ENCODE measurements at regions not wholly inside any gene's neighbourhood (a gene's known extent, or its start where the extent isn't known, plus 50 kb on each side); places are given as distances from the start of the nearest gene placed in this dataset.

DNA sequence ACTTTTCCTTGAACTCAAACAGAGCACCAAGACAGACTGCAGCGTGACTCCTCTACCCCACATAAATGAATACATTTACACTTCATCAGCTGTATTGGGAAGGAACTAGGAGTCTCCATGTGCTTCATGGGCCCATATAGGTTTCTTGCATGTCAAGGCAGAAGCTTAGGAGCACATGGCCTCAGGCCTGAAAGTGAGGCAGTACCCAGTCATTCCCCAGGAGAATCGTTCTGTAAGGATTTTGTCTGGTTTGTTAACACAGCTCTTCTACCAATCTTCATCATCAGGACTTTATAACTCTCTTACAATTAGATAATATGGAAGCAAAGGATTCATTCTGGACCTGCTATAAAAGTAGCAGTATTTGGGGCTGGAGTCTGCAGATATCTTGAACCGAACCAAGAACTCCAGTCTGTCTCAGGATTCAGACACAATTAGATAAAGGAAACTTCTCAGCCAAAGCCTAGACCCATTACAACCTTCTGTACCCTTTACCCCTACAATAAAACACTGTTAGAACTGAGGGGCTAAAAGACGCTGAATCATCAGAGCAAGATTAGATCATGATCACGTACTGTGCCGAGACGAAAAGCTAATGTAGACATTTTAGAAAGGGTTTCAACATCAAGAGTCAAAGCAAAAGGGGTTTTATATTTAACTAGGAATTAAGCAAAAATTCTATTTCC is 385.5 kb upstream of the SLC30A5 start:
- H3K36me3 ChIP-seq (ENCODE audit: control insufficient read depth in 1 of 2, insufficient read depth in 2 of 2, low read length in 2 of 2) = no peaks in the 10 kb centered on the region
- no peak overlapping the region for H3K9ac ChIP-seq (ENCODE audit: low read length)
- POLR2A ChIA-PET = no interaction called here
- intact Hi-C loops (cut with micrococcal nuclease) = no loop called here
- RAD21 ChIA-PET (ENCODE audit: low non-redundant PET in 1 of 2, low total read pairs in 2 of 2, uncharacterized antibody in 2 of 2, unreplicated experiment in 2 of 2) = no interaction called here
- H4K20me1 ChIP-seq (ENCODE audit: insufficient read depth) = no peaks in the 10 kb centered on the region; the same call in 1 of the 2 replicates
- no peaks in the 10 kb centered on the region for H3K4me1 ChIP-seq (ENCODE audit: control insufficient read depth in 1 of 2, insufficient read depth in 2 of 2, low read length in 2 of 2)
- no peak for ATAC-seq
- no peak overlapping the region for H3K4me3 ChIP-seq (replicated peaks in 1 of 2; ENCODE audit: low read depth in 1 of 2, low read length in 2 of 2)
- TF ChIP-seq POLR2A (IDR thresholded peaks at IDR 0.05; ENCODE audit: borderline replicate concordance, extremely low read depth, insufficient read depth, insufficient read length) = no peak
- TF ChIP-seq SIN3A (IDR thresholded peaks at IDR 0.05; ENCODE audit: low read depth) = no peak
- no peak for TF ChIP-seq MAX (IDR thresholded peaks at IDR 0.05)
- DNase-seq (ENCODE audit: low read depth, low spot score) = no peak
- no peak overlapping the region for H2AFZ ChIP-seq (ENCODE audit: low read depth, low read length, poor library complexity, severe bottlenecking)
- no peaks in the 10 kb centered on the region for H3K27me3 ChIP-seq (ENCODE audit: insufficient read depth, low read length)
- no peaks in the 10 kb centered on the region for H3K79me2 ChIP-seq (ENCODE audit: insufficient read depth, low read length)
- H3K9me3 ChIP-seq (ENCODE audit: control insufficient read depth in 1 of 2, insufficient read depth in 1 of 2, low read depth in 1 of 2, low read length in 2 of 2) = no peaks in the 10 kb centered on the region
- no TSS peak for BruUV-seq (replicated peaks)
- no peaks in the 10 kb centered on the region for H3K9me2 ChIP-seq (ENCODE audit: insufficient read depth)
- CTCF ChIA-PET = no interaction called here
- no peak overlapping the region for H3K4me2 ChIP-seq (ENCODE audit: low read length)
- no peak overlapping the region for H3K27ac ChIP-seq (ENCODE audit: low read depth, low read length)

GRCh38 chr5:68708842-68709170 is 385.0 kb upstream of the SLC30A5 start:
- POLR2A ChIA-PET = no interaction called here

More at GRCh38 chr5:68708842-68709170, 385.0 kb upstream of the SLC30A5 start:
- Histone ChIP-seq H3K4me2 (ENCODE audit: low read length) (no peak overlapping the region), H3K9ac (ENCODE audit: low read length) (no peak overlapping the region), H3K27me3 (ENCODE audit: insufficient read depth, low read length) (no peaks in the 10 kb centered on the region), H3K4me3 (replicated peaks in 1 of 2; ENCODE audit: low read depth in 1 of 2, low read length in 2 of 2) (no peak overlapping the region), H3K79me2 (ENCODE audit: insufficient read depth, low read length) (no peaks in the 10 kb centered on the region), H3K36me3 (ENCODE audit: control insufficient read depth in 1 of 2, insufficient read depth in 2 of 2, low read length in 2 of 2) (no peaks in the 10 kb centered on the region), H3K9me3 (ENCODE audit: control insufficient read depth in 1 of 2, insufficient read depth in 1 of 2, low read depth in 1 of 2, low read length in 2 of 2) (no peaks in the 10 kb centered on the region), H3K9me2 (ENCODE audit: insufficient read depth) (no peaks in the 10 kb centered on the region), H4K20me1 (ENCODE audit: insufficient read depth) (no peaks in the 10 kb centered on the region; the same call in 1 of the 2 replicates), H2AFZ (ENCODE audit: low read depth, low read length, poor library complexity, severe bottlenecking) (no peak overlapping the region), H3K4me1 (ENCODE audit: control insufficient read depth in 1 of 2, insufficient read depth in 2 of 2, low read length in 2 of 2) (no peaks in the 10 kb centered on the region), H3K27ac (ENCODE audit: low read depth, low read length) (no peak overlapping the region)
- ChIA-PET CTCF (no interaction called here), RAD21 (ENCODE audit: low non-redundant PET in 1 of 2, low total read pairs in 2 of 2, uncharacterized antibody in 2 of 2, unreplicated experiment in 2 of 2) (no interaction called here)
- no peak for ATAC-seq
- intact Hi-C loops (cut with micrococcal nuclease) = no loop called here
- TF ChIP-seq, protein P1, sequence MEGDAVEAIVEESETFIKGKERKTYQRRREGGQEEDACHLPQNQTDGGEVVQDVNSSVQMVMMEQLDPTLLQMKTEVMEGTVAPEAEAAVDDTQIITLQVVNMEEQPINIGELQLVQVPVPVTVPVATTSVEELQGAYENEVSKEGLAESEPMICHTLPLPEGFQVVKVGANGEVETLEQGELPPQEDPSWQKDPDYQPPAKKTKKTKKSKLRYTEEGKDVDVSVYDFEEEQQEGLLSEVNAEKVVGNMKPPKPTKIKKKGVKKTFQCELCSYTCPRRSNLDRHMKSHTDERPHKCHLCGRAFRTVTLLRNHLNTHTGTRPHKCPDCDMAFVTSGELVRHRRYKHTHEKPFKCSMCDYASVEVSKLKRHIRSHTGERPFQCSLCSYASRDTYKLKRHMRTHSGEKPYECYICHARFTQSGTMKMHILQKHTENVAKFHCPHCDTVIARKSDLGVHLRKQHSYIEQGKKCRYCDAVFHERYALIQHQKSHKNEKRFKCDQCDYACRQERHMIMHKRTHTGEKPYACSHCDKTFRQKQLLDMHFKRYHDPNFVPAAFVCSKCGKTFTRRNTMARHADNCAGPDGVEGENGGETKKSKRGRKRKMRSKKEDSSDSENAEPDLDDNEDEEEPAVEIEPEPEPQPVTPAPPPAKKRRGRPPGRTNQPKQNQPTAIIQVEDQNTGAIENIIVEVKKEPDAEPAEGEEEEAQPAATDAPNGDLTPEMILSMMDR (IDR thresholded peaks at IDR 0.05 in 2 of 3, conservative IDR thresholded peaks at IDR 0.05 in 1 of 3; ENCODE audit: borderline replicate concordance in 1 of 3, insufficient read depth in 1 of 3, low read depth in 2 of 3, low read length in 2 of 3) = no peak
- no peak for TF ChIP-seq EZH2phosphoT487 (IDR thresholded peaks at IDR 0.05; ENCODE audit: borderline replicate concordance)
- no peak for TF ChIP-seq FOSL1 (IDR thresholded peaks at IDR 0.05; ENCODE audit: low read depth)
- no peak for TF ChIP-seq RAD21 (IDR thresholded peaks at IDR 0.05; ENCODE audit: low read depth)
- no peak for TF ChIP-seq CBX3 (IDR thresholded peaks at IDR 0.05; ENCODE audit: low read depth)
- no peak for TF ChIP-seq ELF1 (IDR thresholded peaks at IDR 0.05; ENCODE audit: borderline replicate concordance, low read depth)
- TF ChIP-seq POLR2A (IDR thresholded peaks at IDR 0.05; ENCODE audit: borderline replicate concordance, extremely low read depth, insufficient read depth, insufficient read length) = no peak
- no peak for TF ChIP-seq JUND (IDR thresholded peaks at IDR 0.05)
- TF ChIP-seq SRF (IDR thresholded peaks at IDR 0.05; ENCODE audit: low read depth) = no peak
- no peak for TF ChIP-seq ZFX (IDR thresholded peaks at IDR 0.05)
- TF ChIP-seq REST (IDR thresholded peaks at IDR 0.05; ENCODE audit: low read depth) = no peak
- TF ChIP-seq TCF7L2 (IDR thresholded peaks at IDR 0.05; ENCODE audit: borderline replicate concordance, extremely low read depth, insufficient read depth, insufficient read length) = no peak
- TF ChIP-seq MAX (IDR thresholded peaks at IDR 0.05) = no peak
- TF ChIP-seq SP1 (IDR thresholded peaks at IDR 0.05; ENCODE audit: low read depth) = no peak
- no peak for TF ChIP-seq POLR2AphosphoS5 (IDR thresholded peaks at IDR 0.05; ENCODE audit: low read depth, low read length)
- no peak for DNase-seq (ENCODE audit: low read depth, low spot score)
- no TSS peak for BruUV-seq (replicated peaks)

All from HCT116 (cell line).